ENCODE measurements at regions not wholly inside any gene's neighbourhood (a gene's known extent, or its start where the extent isn't known, plus 50 kb on each side); places are given as distances from the start of the nearest gene placed in this dataset.

GRCh38 chr6:6712449-6713403 lies 124.2 kb downstream of the LY86 start (continued):
- TF ChIP-seq ELF1 (tag; IDR thresholded peaks at IDR 0.05) = peak; percentile 37; the same call in 1 of the 2 replicates
- no peak; the same call in 1 of the 2 replicates for TF ChIP-seq KLF1 (tag; IDR thresholded peaks at IDR 0.05)
- TF ChIP-seq ZNF174 (CRISPR knock-in tag; IDR thresholded peaks at IDR 0.05) = no peak
- peak; percentile 81 for TF ChIP-seq CREM (IDR thresholded peaks at IDR 0.05; ENCODE audit: low read depth)
- TF ChIP-seq ZNF717 (CRISPR knock-in tag; IDR thresholded peaks at IDR 0.05) = no peak
- no peak for TF ChIP-seq NONO (IDR thresholded peaks at IDR 0.05; ENCODE audit: low read depth in 2 of 2, low read length in 1 of 2)
- TF ChIP-seq STAT5B (CRISPR knock-in tag; IDR thresholded peaks at IDR 0.05) = no peak
- no peak; the same call in 1 of the 2 replicates for TF ChIP-seq ZNF232 (CRISPR knock-in tag; IDR thresholded peaks at IDR 0.05)
- no peak for TF ChIP-seq MCM5 (IDR thresholded peaks at IDR 0.05; ENCODE audit: low read depth)
- no peak for TF ChIP-seq SIN3B (IDR thresholded peaks at IDR 0.05; ENCODE audit: low read depth)
- no peak for TF ChIP-seq ZNF282 (CRISPR knock-in tag; IDR thresholded peaks at IDR 0.05)
- TF ChIP-seq, protein P1, sequence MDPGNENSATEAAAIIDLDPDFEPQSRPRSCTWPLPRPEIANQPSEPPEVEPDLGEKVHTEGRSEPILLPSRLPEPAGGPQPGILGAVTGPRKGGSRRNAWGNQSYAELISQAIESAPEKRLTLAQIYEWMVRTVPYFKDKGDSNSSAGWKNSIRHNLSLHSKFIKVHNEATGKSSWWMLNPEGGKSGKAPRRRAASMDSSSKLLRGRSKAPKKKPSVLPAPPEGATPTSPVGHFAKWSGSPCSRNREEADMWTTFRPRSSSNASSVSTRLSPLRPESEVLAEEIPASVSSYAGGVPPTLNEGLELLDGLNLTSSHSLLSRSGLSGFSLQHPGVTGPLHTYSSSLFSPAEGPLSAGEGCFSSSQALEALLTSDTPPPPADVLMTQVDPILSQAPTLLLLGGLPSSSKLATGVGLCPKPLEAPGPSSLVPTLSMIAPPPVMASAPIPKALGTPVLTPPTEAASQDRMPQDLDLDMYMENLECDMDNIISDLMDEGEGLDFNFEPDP (CRISPR knock-in tag; IDR thresholded peaks at IDR 0.05) = no peak
- TF ChIP-seq SMARCA5 (IDR thresholded peaks at IDR 0.05) = no peak
- no peak for TF ChIP-seq ZNF3 (CRISPR knock-in tag; IDR thresholded peaks at IDR 0.05)
- no peak for TF ChIP-seq ZNF197 (CRISPR knock-in tag; IDR thresholded peaks at IDR 0.05; ENCODE audit: low read depth)
- TF ChIP-seq YY1 (IDR thresholded peaks at IDR 0.05; ENCODE audit: borderline replicate concordance in 1 of 3, control insufficient read depth in 1 of 3, extremely low read depth in 1 of 3, insufficient read depth in 3 of 3, insufficient read length in 1 of 3, insufficient replicate concordance in 2 of 3, low read depth in 1 of 3, low read length in 2 of 3) = peak in 1 of 3 experiments; percentile 57
- TF ChIP-seq NFXL1 (CRISPR knock-in tag; IDR thresholded peaks at IDR 0.05) = no peak
- no peak for TF ChIP-seq PTBP1 (IDR thresholded peaks at IDR 0.05; ENCODE audit: low read depth, low read length)
- no peak for TF ChIP-seq YBX1 (IDR thresholded peaks at IDR 0.05)
- TF ChIP-seq, protein P2, sequence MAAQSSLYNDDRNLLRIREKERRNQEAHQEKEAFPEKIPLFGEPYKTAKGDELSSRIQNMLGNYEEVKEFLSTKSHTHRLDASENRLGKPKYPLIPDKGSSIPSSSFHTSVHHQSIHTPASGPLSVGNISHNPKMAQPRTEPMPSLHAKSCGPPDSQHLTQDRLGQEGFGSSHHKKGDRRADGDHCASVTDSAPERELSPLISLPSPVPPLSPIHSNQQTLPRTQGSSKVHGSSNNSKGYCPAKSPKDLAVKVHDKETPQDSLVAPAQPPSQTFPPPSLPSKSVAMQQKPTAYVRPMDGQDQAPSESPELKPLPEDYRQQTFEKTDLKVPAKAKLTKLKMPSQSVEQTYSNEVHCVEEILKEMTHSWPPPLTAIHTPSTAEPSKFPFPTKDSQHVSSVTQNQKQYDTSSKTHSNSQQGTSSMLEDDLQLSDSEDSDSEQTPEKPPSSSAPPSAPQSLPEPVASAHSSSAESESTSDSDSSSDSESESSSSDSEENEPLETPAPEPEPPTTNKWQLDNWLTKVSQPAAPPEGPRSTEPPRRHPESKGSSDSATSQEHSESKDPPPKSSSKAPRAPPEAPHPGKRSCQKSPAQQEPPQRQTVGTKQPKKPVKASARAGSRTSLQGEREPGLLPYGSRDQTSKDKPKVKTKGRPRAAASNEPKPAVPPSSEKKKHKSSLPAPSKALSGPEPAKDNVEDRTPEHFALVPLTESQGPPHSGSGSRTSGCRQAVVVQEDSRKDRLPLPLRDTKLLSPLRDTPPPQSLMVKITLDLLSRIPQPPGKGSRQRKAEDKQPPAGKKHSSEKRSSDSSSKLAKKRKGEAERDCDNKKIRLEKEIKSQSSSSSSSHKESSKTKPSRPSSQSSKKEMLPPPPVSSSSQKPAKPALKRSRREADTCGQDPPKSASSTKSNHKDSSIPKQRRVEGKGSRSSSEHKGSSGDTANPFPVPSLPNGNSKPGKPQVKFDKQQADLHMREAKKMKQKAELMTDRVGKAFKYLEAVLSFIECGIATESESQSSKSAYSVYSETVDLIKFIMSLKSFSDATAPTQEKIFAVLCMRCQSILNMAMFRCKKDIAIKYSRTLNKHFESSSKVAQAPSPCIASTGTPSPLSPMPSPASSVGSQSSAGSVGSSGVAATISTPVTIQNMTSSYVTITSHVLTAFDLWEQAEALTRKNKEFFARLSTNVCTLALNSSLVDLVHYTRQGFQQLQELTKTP (IDR thresholded peaks at IDR 0.05; ENCODE audit: low read depth in 1 of 2, partially characterized antibody in 2 of 2) = no peak
- TF ChIP-seq ZNF655 (CRISPR knock-in tag; IDR thresholded peaks at IDR 0.05) = no peak

Measured in K562 (cell line).